ENCODE measurements at regions not wholly inside any gene's neighbourhood (a gene's known extent, or its start where the extent isn't known, plus 50 kb on each side); places are given as distances from the start of the nearest gene placed in this dataset.

DNA sequence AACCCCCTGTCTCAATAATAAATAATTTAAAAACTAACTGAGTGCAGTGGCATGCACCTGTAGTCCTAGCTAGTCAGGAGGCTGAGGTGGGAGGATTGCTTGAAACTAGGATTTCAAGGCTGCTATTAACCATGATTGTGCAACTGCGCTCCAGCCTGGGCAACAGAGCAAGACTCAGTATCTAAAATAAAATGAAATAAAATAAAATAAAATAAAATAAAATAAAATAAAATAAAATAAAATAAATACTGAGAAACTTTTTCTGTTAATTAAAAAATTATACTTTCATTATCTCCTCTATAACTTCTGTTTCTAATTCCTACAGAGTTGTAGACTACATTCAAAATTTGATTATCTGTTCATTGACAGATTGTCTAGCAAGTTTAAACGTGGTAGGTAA lies 999.4 kb downstream of the ANKRD7 start:
- Histone ChIP-seq H3K79me1 (ENCODE audit: low read depth in 1 of 2, low read length in 2 of 2) (no peaks in the 10 kb centered on the region), H3K9me3 (ENCODE audit: control insufficient read depth, insufficient read depth, low read length) (peaks cover 9% of the 10 kb centered on the region), H2AFZ (replicated peaks; ENCODE audit: low read length, poor library complexity) (no peak overlapping the region), H2BK5ac (ENCODE audit: low read depth, low read length, poor library complexity, severe bottlenecking) (no peak overlapping the region), H3K4ac (ENCODE audit: low read depth, low read length) (no peak overlapping the region), H3K9me1 (ENCODE audit: insufficient read depth, low read length) (no peaks in the 10 kb centered on the region), H3K9ac (ENCODE audit: low read depth, low read length) (no peak overlapping the region), H3K4me3 (ENCODE audit: insufficient read depth, low read depth, low read length) (no peak overlapping the region), H2AK9ac (replicated peaks; ENCODE audit: low read depth, low read length, poor library complexity) (no peak overlapping the region), H3K14ac (replicated peaks; ENCODE audit: low read depth, low read length) (no peak overlapping the region), H2BK20ac (ENCODE audit: low read depth, low read length) (no peak overlapping the region), H4K5ac (ENCODE audit: low read depth, low read length) (no peak overlapping the region), H4K20me1 (ENCODE audit: insufficient read depth, low read length) (no peaks in the 10 kb centered on the region), H3K36me3 (ENCODE audit: control insufficient read depth, insufficient read depth, low read length) (no peaks in the 10 kb centered on the region), H3K4me1 (ENCODE audit: control insufficient read depth, insufficient read depth, low read length) (no peaks in the 10 kb centered on the region), H3K56ac (ENCODE audit: extremely low read depth, insufficient read depth, low read length) (no peak overlapping the region), H2BK120ac (ENCODE audit: low read depth, low read length) (no peak overlapping the region), H4K91ac (ENCODE audit: insufficient read depth, low read depth, low read length) (no peak overlapping the region), H4K8ac (ENCODE audit: low read depth in 2 of 2, low read length in 2 of 2) (no peak overlapping the region), H3K4me2 (ENCODE audit: low read depth, low read length) (no peak overlapping the region), H2AK5ac (ENCODE audit: low read depth, low read length) (no peak overlapping the region), H3K23ac (ENCODE audit: low read depth, low read length) (no peak overlapping the region), H2BK15ac (ENCODE audit: low read depth, low read length) (no peak overlapping the region), H3K27me3 (ENCODE audit: control insufficient read depth, insufficient read depth, low read length) (no peaks in the 10 kb centered on the region), H3K18ac (ENCODE audit: low read depth, low read length) (no peak overlapping the region), H3K27ac (ENCODE audit: insufficient read depth, low read length) (no peak overlapping the region)
- dilution Hi-C loops (cut with HindIII; ENCODE audit: low sequenced_read_pairs, unreplicated experiment): no loop called here
- DNase-seq: no peak
- POLR2A ChIA-PET (ENCODE audit: unreplicated experiment): no interaction called here
- BruUV-seq (replicated peaks): no TSS peak
- in situ Hi-C loops (cut with MboI; ENCODE audit: low sequenced_read_pairs): no loop called here
- no peak for ATAC-seq (ENCODE audit: low read depth)
- CTCF ChIA-PET: no interaction called here
- intact Hi-C loops (cut with micrococcal nuclease): no loop called here
- no CpG with 5 or more reads among the region's 2 CpGs for WGBS, 2 experiments (ENCODE audit: extremely low coverage in 2 of 2, insufficient read length in 1 of 2)
- no peak for TF ChIP-seq FOS (IDR thresholded peaks at IDR 0.05; ENCODE audit: low read depth, low read length)
- no peak for TF ChIP-seq RCOR1 (IDR thresholded peaks at IDR 0.05; ENCODE audit: insufficient replicate concordance, low read length)
- TF ChIP-seq MXI1 (IDR thresholded peaks at IDR 0.05; ENCODE audit: borderline replicate concordance, low read depth, low read length): no peak
- no peak for TF ChIP-seq RAD21 (IDR thresholded peaks at IDR 0.05; ENCODE audit: low read length)
- TF ChIP-seq, protein P1, sequence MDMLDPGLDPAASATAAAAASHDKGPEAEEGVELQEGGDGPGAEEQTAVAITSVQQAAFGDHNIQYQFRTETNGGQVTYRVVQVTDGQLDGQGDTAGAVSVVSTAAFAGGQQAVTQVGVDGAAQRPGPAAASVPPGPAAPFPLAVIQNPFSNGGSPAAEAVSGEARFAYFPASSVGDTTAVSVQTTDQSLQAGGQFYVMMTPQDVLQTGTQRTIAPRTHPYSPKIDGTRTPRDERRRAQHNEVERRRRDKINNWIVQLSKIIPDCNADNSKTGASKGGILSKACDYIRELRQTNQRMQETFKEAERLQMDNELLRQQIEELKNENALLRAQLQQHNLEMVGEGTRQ (IDR thresholded peaks at IDR 0.05; ENCODE audit: low read depth, low read length): no peak
- no peak for TF ChIP-seq SMC3 (IDR thresholded peaks at IDR 0.05; ENCODE audit: low read depth, low read length)
- no peak for TF ChIP-seq CHD1 (IDR thresholded peaks at IDR 0.05; ENCODE audit: low read depth, low read length)
- TF ChIP-seq MAFK (IDR thresholded peaks at IDR 0.05; ENCODE audit: low read depth, low read length): no peak

Data from IMR-90 (cell line).